GM12878 (cell line): ENCODE measurements at regions not wholly inside any gene's neighbourhood (a gene's known extent, or its start where the extent isn't known, plus 50 kb on each side); places are given as distances from the start of the nearest gene placed in this dataset.

Experiments used
- ATAC-seq: fragments of 200-7000 bp; cut with Tn5 transposase; 3 replicates; pipeline ENCODE4 v1.9.1; 2020; ENCODE audit warnings: mild to moderate bottlenecking, moderate library complexity
- BruUV-seq: library from RNA; stranded (reverse); fragments of 400-500 nt; replicated peaks from 2 replicates; lab custom pipeline; 2021; lab: Mats Ljungman, UMichigan
- CTCF ChIA-PET: fragments of 300-600 bp; sonication (Branson Sonifier 250); formaldehyde crosslinking; extraction: SDS; loops from one replicate; lab custom pipeline; 2021; ENCODE audit warnings: inconsistent platforms; lab: Yijun Ruan, JAX
- POLR2A ChIA-PET: fragments of 350-600 bp; formaldehyde crosslinking; extraction: SDS; loops from one replicate; lab custom pipeline; 2021; ENCODE audit warnings: inconsistent platforms; lab: Charles Lee
- RAD21 ChIA-PET: fragments of 300-600 bp; sonication (Branson Sonifier 250); formaldehyde crosslinking; loops from one replicate; lab custom pipeline; 2023; ENCODE audit warnings: antibody characterized with exemption; ENCODE audit not compliant: unreplicated experiment; lab: Charles Lee
- SMC1A ChIA-PET: fragments of 300-600 bp; sonication (Branson Sonifier 250); formaldehyde crosslinking; loops from one replicate; lab custom pipeline; 2023; ENCODE audit not compliant: unreplicated experiment, uncharacterized antibody; lab: Charles Lee
- DNase-seq: peaks from one replicate; pipeline ENCODE4 v3.0.0-alpha.2; 2011; ENCODE audit warnings: low read depth, low spot score
- FAIRE-seq: peaks from 3 replicates; lab custom pipeline; 2011; peaks lifted over from hg19 to GRCh38; lab: Jason Lieb, UNC
- H2AFZ ChIP-seq: 2 replicates; pipeline ENCODE4 v1.6.0; 2011; ENCODE audit warnings: low read depth, low read length, control low read depth; ENCODE audit not compliant: control insufficient read depth
- H3K27ac ChIP-seq: 2 replicates; pipeline ENCODE4 v1.5.1; 2011; ENCODE audit warnings: control low read depth; ENCODE audit not compliant: control insufficient read depth, insufficient read depth
- H3K27me3 ChIP-seq, 2 experiments: replicated peaks in 1 of 2; 2 replicates each; pipeline versions ENCODE4 v1.6.0 to v1.6.1; 2011; ENCODE audit warnings: low read length in 1 of 2; ENCODE audit not compliant: control insufficient read depth in 2 of 2, insufficient read depth in 2 of 2
- H3K36me3 ChIP-seq, 2 experiments: 2 replicates each; pipeline ENCODE4 v1.5.1; 2011; ENCODE audit warnings: low read length in 1 of 2; ENCODE audit not compliant: control insufficient read depth in 2 of 2, insufficient read depth in 2 of 2
- H3K4me1 ChIP-seq: 2 replicates; pipeline ENCODE4 v1.6.1; 2011; ENCODE audit warnings: mild to moderate bottlenecking, low read length, moderate library complexity, mixed read lengths; ENCODE audit not compliant: control insufficient read depth, insufficient read depth
- H3K4me2 ChIP-seq: 2 replicates; pipeline ENCODE4 v1.6.0; 2011; ENCODE audit warnings: control low read depth; ENCODE audit not compliant: control insufficient read depth, insufficient read depth
- H3K4me3 ChIP-seq: fragments of 200-600 bp; sonication (generic); 2 replicates; pipeline ENCODE4 v1.5.1; 2016
- H3K79me2 ChIP-seq: 2 replicates; pipeline ENCODE4 v1.6.0; 2011; ENCODE audit warnings: low read length; ENCODE audit not compliant: control insufficient read depth, insufficient read depth
- H3K9ac ChIP-seq: 2 replicates; pipeline ENCODE4 v1.8.0; 2011; ENCODE audit warnings: low read length, control low read depth, mixed read lengths; ENCODE audit not compliant: control insufficient read depth, insufficient read depth
- H3K9me3 ChIP-seq: replicated peaks from 3 replicates; pipeline ENCODE4 v1.5.1; 2011; ENCODE audit warnings: mild to moderate bottlenecking, low read length; ENCODE audit not compliant: control insufficient read depth, insufficient read depth
- H4K20me1 ChIP-seq: 2 replicates; pipeline ENCODE4 v1.6.0; 2011; ENCODE audit not compliant: control insufficient read depth, insufficient read depth
- CEBPB ChIP-seq, 2 experiments: fragments of 150-350 bp in 1 of 2; IDR thresholded peaks; 2 replicates each; pipeline ENCODE4 v1.6.1; 2012 to 2014; ENCODE audit warnings: low read depth in 2 of 2, low read length in 2 of 2, borderline replicate concordance in 1 of 2, inconsistent platforms in 1 of 2
- HDGF ChIP-seq: fragments of 450-650 bp; IDR thresholded peaks from 2 replicates; pipeline ENCODE4 v1.6.1; 2016; ENCODE audit warnings: antibody characterized with exemption
- MYB ChIP-seq: fragments of 150-350 bp; IDR thresholded peaks from 2 replicates; pipeline ENCODE4 v1.6.1; 2014; ENCODE audit warnings: mild to moderate bottlenecking, low read depth, low read length, borderline replicate concordance
- NFIC ChIP-seq: IDR thresholded peaks from 2 replicates; pipeline ENCODE4 v1.6.1; 2012; ENCODE audit warnings: low read depth, mild to moderate bottlenecking, inconsistent platforms, low read length, moderate library complexity
- NR2C2 ChIP-seq: IDR thresholded peaks from 2 replicates; pipeline ENCODE4 v1.6.1; 2011; ENCODE audit warnings: borderline replicate concordance, low read depth; ENCODE audit not compliant: control insufficient read depth, insufficient read length
- NRF1 ChIP-seq: conservative IDR thresholded peaks from 2 replicates; pipeline ENCODE4 v1.6.1; 2011; ENCODE audit warnings: mild to moderate bottlenecking, low read depth, low read length, improper control_type of control experiment
- RFX5 ChIP-seq: IDR thresholded peaks from 2 replicates; pipeline ENCODE4 v1.6.1; 2011; ENCODE audit warnings: low read depth, low read length, improper control_type of control experiment
- RUNX3 ChIP-seq: IDR thresholded peaks from 2 replicates; pipeline ENCODE4 v1.6.1; 2012; ENCODE audit warnings: low read length, inconsistent platforms
- SMC3 ChIP-seq: IDR thresholded peaks from 2 replicates; pipeline ENCODE4 v1.6.1; 2011; ENCODE audit warnings: low read length, improper control_type of control experiment, borderline replicate concordance
- YY1 ChIP-seq: IDR thresholded peaks from 2 replicates; pipeline ENCODE4 v1.6.1; 2011; ENCODE audit warnings: low read depth, mild to moderate bottlenecking, low read length
- ZNF274 ChIP-seq: IDR thresholded peaks from one replicate; pipeline ENCODE4 v1.8.0; 2011; ENCODE audit not compliant: insufficient read length, insufficient read depth
- WGBS: methylation state at CpG from one replicate; pipeline ENCODE4 v1.1.6; 2016; ENCODE audit warnings: low lambda C conversion rate; ENCODE audit not compliant: insufficient replicate concordance, insufficient coverage; ENCODE audit errors: missing lambda C conversion rate; 5-methylcytosine and 5-hydroxymethylcytosine counted together
- in situ Hi-C: fragments of 300-500 bp; cut with MboI; formaldehyde crosslinking; loops from 9 replicates; pipeline ENCODE4 v1.14.3; 2018; ENCODE audit warnings: mixed read lengths
- intact Hi-C: fragments of 100-400 bp; cut with micrococcal nuclease; formaldehyde crosslinking; loops from one replicate; pipeline ENCODE4 v1.14.2; 2022; ENCODE audit not compliant: unreplicated experiment
- TF ChIP-seq, protein P1 (sequence below), 3 experiments: IDR thresholded peaks in 2 of 3; conservative IDR thresholded peaks in 1 of 3; 2 replicates each; pipeline ENCODE4 v1.5.1; 2011; ENCODE audit warnings: low read depth in 3 of 3, low read length in 3 of 3, mild to moderate bottlenecking in 3 of 3, control low read depth in 2 of 3, moderate library complexity in 2 of 3, inconsistent platforms in 1 of 3, mixed read lengths in 1 of 3; ENCODE audit not compliant: control insufficient read depth in 2 of 3, insufficient read depth in 1 of 3; ENCODE audit errors: extremely low read depth in 1 of 3
- TF ChIP-seq, protein P2 (sequence below): IDR thresholded peaks from 2 replicates; pipeline ENCODE4 v1.6.1; 2012; ENCODE audit warnings: low read depth, low read length, improper control_type of control experiment
- TF ChIP-seq, protein P3 (sequence below): IDR thresholded peaks from 2 replicates; pipeline ENCODE4 v1.6.1; 2011; ENCODE audit warnings: borderline replicate concordance, low read depth, mild to moderate bottlenecking, moderate library complexity, low read length; ENCODE audit not compliant: insufficient read depth, poor library complexity, severe bottlenecking

DNA sequence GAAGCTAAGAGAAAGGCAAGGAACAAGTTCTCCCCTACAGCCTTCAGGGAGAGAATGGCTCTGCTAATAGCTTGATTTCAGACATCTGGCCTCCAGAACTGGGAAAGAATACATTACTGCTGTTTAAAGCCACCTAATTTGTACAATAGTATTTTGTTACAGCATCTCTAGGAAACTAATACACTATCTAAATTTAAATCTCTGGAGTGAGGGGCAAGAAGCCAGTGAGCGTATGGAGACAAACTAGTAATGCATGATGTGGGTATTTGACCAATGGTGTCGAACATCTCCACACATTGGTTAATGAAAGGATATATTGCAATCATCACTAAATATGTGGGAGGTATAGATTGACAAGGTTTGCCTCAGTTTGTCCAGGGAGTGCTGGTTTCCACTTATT, 451.5 kb downstream of the EPM2A start:
- in situ Hi-C loops = no loop called here
- H3K4me1 ChIP-seq = no peaks in the 10 kb centered on the region
- TF ChIP-seq NRF1 (no peak), MYB (no peak)
- TF ChIP-seq, protein P1, sequence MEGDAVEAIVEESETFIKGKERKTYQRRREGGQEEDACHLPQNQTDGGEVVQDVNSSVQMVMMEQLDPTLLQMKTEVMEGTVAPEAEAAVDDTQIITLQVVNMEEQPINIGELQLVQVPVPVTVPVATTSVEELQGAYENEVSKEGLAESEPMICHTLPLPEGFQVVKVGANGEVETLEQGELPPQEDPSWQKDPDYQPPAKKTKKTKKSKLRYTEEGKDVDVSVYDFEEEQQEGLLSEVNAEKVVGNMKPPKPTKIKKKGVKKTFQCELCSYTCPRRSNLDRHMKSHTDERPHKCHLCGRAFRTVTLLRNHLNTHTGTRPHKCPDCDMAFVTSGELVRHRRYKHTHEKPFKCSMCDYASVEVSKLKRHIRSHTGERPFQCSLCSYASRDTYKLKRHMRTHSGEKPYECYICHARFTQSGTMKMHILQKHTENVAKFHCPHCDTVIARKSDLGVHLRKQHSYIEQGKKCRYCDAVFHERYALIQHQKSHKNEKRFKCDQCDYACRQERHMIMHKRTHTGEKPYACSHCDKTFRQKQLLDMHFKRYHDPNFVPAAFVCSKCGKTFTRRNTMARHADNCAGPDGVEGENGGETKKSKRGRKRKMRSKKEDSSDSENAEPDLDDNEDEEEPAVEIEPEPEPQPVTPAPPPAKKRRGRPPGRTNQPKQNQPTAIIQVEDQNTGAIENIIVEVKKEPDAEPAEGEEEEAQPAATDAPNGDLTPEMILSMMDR (IDR thresholded peaks at IDR 0.05 in 2 of 3, conservative IDR thresholded peaks at IDR 0.05 in 1 of 3; ENCODE audit: control insufficient read depth in 2 of 3, extremely low read depth in 1 of 3, insufficient read depth in 1 of 3, low read depth in 3 of 3, low read length in 3 of 3) = no peak
- ChIA-PET RAD21 (no interaction called here), POLR2A (no interaction called here), SMC1A (no interaction called here), CTCF (no interaction called here)
- no peaks in the 10 kb centered on the region for H4K20me1 ChIP-seq
- no peak for FAIRE-seq
- no peaks in the 10 kb centered on the region for H3K9me3 ChIP-seq
- no peak for DNase-seq
- no peak overlapping the region for H2AFZ ChIP-seq
- no TSS peak for BruUV-seq
- H3K79me2 ChIP-seq = no peaks in the 10 kb centered on the region
- H3K9ac ChIP-seq = no peak overlapping the region
- WGBS = 68% methylated on average over 2 of the region's 2 CpGs
- H3K4me3 ChIP-seq = no peak overlapping the region
- no peak overlapping the region for H3K27ac ChIP-seq
- intact Hi-C loops = no loop called here
- no peaks in the 10 kb centered on the region for H3K36me3 ChIP-seq
- no peak overlapping the region for H3K4me2 ChIP-seq
- no peak for ATAC-seq
- H3K27me3 ChIP-seq = no peaks in the 10 kb centered on the region

DNA sequence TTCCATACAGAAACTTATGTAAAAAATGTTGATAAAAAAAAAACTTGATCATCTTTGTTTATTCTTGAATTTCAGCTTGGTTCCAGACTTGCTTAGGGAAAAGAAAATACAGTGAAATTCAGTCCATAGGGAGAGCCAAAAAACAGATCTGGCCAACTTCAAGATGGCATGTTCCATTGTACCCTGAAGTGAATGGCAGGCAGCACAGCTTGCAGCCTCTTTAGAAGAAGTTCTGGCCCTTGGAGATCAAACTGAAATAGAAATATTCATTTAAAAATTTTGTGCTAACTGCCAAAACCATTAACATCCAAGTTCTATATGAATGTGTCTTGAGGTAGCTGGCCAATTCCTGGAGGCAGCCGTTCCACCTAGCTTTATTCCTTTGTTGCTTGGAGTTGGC, 448.4 kb downstream of the EPM2A start:
- intact Hi-C loops = no loop called here
- POLR2A ChIA-PET = no interaction called here
- H3K9me3 ChIP-seq = no peaks in the 10 kb centered on the region

More for the DNA sequence above, 448.4 kb downstream of the EPM2A start:
- no peak overlapping the region for H3K9ac ChIP-seq
- H3K4me1 ChIP-seq = no peaks in the 10 kb centered on the region
- WGBS = 28% methylated on average over 1 of the region's 1 CpG
- ChIA-PET SMC1A (interaction anchor here (0.6 to 1.0 kb wide), 3 partner anchors 9 to 608 kb away, joined by 3 to 4 read pairs (median 4); no protein-coding TSS in a partner anchor), RAD21 (no interaction called here), CTCF (no interaction called here)
- ATAC-seq = no peak
- no TSS peak for BruUV-seq
- no peaks in the 10 kb centered on the region for H3K27me3 ChIP-seq
- H3K4me2 ChIP-seq = no peak overlapping the region
- no peak overlapping the region for H3K4me3 ChIP-seq
- in situ Hi-C loops = no loop called here
- no peak overlapping the region for H3K27ac ChIP-seq
- no peak for DNase-seq
- H3K79me2 ChIP-seq = no peaks in the 10 kb centered on the region
- FAIRE-seq = no peak
- H4K20me1 ChIP-seq = no peaks in the 10 kb centered on the region
- no peak overlapping the region for H2AFZ ChIP-seq
- TF ChIP-seq NFIC (no peak), ZNF274 (no peak), YY1 (no peak), CEBPB (IDR thresholded peaks at IDR 0.05; ENCODE audit: borderline replicate concordance in 1 of 2, low read depth in 2 of 2, low read length in 2 of 2) (no peak), NRF1 (no peak), RUNX3 (no peak), HDGF (no peak), NR2C2 (no peak), RFX5 (no peak), SMC3 (no peak)
- TF ChIP-seq, protein P2, sequence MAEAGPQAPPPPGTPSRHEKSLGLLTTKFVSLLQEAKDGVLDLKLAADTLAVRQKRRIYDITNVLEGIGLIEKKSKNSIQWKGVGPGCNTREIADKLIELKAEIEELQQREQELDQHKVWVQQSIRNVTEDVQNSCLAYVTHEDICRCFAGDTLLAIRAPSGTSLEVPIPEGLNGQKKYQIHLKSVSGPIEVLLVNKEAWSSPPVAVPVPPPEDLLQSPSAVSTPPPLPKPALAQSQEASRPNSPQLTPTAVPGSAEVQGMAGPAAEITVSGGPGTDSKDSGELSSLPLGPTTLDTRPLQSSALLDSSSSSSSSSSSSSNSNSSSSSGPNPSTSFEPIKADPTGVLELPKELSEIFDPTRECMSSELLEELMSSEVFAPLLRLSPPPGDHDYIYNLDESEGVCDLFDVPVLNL = no peak
- TF ChIP-seq, protein P3, sequence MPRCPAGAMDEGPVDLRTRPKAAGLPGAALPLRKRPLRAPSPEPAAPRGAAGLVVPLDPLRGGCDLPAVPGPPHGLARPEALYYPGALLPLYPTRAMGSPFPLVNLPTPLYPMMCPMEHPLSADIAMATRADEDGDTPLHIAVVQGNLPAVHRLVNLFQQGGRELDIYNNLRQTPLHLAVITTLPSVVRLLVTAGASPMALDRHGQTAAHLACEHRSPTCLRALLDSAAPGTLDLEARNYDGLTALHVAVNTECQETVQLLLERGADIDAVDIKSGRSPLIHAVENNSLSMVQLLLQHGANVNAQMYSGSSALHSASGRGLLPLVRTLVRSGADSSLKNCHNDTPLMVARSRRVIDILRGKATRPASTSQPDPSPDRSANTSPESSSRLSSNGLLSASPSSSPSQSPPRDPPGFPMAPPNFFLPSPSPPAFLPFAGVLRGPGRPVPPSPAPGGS = no peak
- H3K36me3 ChIP-seq = no peaks in the 10 kb centered on the region
